ENCODE measurements at regions not wholly inside any gene's neighbourhood (a gene's known extent, or its start where the extent isn't known, plus 50 kb on each side); places are given as distances from the start of the nearest gene placed in this dataset.

DNA sequence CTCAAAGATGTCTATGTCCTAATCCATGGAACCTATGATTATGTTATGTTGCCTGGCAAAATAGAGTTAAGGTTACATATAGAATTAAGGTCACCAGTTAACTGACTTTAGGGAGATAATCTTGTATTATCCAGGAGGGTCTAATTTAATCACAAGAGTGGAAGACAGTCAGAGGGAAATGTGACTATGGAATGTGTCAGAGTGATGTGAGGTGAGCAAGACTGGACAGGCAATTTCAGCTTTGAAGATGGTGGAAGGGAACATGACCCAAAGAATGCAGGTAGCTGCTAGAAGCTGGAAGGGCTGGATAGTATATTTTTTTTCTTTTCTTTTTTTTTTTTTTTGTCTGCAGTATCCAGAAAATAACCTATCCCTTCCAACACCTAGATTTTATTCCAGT lies 241.7 kb upstream of the NEGR1 start:
- Histone ChIP-seq H3K9me3 (ENCODE audit: low read length) (no peaks in the 10 kb centered on the region), H3K27me3 (ENCODE audit: insufficient read depth, low read length) (no peaks in the 10 kb centered on the region), H3K4me2 (ENCODE audit: low read length) (no peak overlapping the region), H3K4me3 (ENCODE audit: low read depth, low read length, poor library complexity, severe bottlenecking) (no peak overlapping the region), H3K27ac (ENCODE audit: low read depth, low read length, poor library complexity, severe bottlenecking) (no peak overlapping the region), H2AFZ (ENCODE audit: low read length) (no peak overlapping the region), H3K4me1 (ENCODE audit: insufficient read depth, low read length, severe bottlenecking) (no peaks in the 10 kb centered on the region), H3F3A (ENCODE audit: insufficient read depth, low read length) (no peaks in the 10 kb centered on the region), H3K36me3 (ENCODE audit: insufficient read depth, low read length) (no peaks in the 10 kb centered on the region), H3K9me2 (ENCODE audit: low read depth, low read length) (no peaks in the 10 kb centered on the region), H3K79me2 (ENCODE audit: insufficient read depth, low read length) (no peaks in the 10 kb centered on the region), H3K9ac (ENCODE audit: low read length) (no peak overlapping the region), H4K20me1 (ENCODE audit: insufficient read depth, low read length) (no peaks in the 10 kb centered on the region)
- TF ChIP-seq, protein P1, sequence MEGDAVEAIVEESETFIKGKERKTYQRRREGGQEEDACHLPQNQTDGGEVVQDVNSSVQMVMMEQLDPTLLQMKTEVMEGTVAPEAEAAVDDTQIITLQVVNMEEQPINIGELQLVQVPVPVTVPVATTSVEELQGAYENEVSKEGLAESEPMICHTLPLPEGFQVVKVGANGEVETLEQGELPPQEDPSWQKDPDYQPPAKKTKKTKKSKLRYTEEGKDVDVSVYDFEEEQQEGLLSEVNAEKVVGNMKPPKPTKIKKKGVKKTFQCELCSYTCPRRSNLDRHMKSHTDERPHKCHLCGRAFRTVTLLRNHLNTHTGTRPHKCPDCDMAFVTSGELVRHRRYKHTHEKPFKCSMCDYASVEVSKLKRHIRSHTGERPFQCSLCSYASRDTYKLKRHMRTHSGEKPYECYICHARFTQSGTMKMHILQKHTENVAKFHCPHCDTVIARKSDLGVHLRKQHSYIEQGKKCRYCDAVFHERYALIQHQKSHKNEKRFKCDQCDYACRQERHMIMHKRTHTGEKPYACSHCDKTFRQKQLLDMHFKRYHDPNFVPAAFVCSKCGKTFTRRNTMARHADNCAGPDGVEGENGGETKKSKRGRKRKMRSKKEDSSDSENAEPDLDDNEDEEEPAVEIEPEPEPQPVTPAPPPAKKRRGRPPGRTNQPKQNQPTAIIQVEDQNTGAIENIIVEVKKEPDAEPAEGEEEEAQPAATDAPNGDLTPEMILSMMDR (IDR thresholded peaks at IDR 0.05; ENCODE audit: low read length), result no peak
- TF ChIP-seq EZH2 (IDR thresholded peaks at IDR 0.05; ENCODE audit: borderline replicate concordance, low read length), result no peak

DNA sequence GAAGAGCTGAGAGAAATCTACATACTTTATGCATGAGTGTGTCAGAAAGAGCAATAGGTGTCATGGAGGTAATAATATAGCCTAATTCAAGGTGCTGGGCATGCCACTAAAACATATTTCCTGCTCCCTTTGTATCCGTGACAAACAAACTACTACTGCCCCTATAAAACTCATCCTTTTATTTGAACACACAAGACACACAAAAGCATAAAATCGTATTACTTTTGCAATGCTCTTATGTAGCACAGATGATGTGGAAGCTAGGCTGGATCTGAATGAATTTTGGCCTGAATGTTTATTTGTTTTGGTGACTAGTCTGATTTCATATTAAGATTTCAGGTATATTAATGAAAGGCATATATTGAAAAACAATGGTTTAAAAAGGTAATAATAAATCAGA lies 239.3 kb upstream of the NEGR1 start:
- no peak overlapping the region for H2AFZ ChIP-seq (ENCODE audit: low read length)
- H3K9ac ChIP-seq (ENCODE audit: low read length), result no peak overlapping the region
- no peaks in the 10 kb centered on the region for H3K9me3 ChIP-seq (ENCODE audit: low read length)
- no peaks in the 10 kb centered on the region for H3K79me2 ChIP-seq (ENCODE audit: insufficient read depth, low read length)
- no peaks in the 10 kb centered on the region for H4K20me1 ChIP-seq (ENCODE audit: insufficient read depth, low read length)
- no peaks in the 10 kb centered on the region for H3K36me3 ChIP-seq (ENCODE audit: insufficient read depth, low read length)
- no peak overlapping the region for H3K27ac ChIP-seq (ENCODE audit: low read depth, low read length, poor library complexity, severe bottlenecking)
- no peaks in the 10 kb centered on the region for H3K4me1 ChIP-seq (ENCODE audit: insufficient read depth, low read length, severe bottlenecking)
- TF ChIP-seq, protein P1 (IDR thresholded peaks at IDR 0.05; ENCODE audit: low read length), result no peak
- TF ChIP-seq EZH2 (IDR thresholded peaks at IDR 0.05; ENCODE audit: borderline replicate concordance, low read length), result no peak
- H3K4me2 ChIP-seq (ENCODE audit: low read length), result no peak overlapping the region
- H3K9me2 ChIP-seq (ENCODE audit: low read depth, low read length), result no peaks in the 10 kb centered on the region
- no peaks in the 10 kb centered on the region for H3F3A ChIP-seq (ENCODE audit: insufficient read depth, low read length)
- H3K4me3 ChIP-seq (ENCODE audit: low read depth, low read length, poor library complexity, severe bottlenecking), result no peak overlapping the region
- no peaks in the 10 kb centered on the region for H3K27me3 ChIP-seq (ENCODE audit: insufficient read depth, low read length)

DNA sequence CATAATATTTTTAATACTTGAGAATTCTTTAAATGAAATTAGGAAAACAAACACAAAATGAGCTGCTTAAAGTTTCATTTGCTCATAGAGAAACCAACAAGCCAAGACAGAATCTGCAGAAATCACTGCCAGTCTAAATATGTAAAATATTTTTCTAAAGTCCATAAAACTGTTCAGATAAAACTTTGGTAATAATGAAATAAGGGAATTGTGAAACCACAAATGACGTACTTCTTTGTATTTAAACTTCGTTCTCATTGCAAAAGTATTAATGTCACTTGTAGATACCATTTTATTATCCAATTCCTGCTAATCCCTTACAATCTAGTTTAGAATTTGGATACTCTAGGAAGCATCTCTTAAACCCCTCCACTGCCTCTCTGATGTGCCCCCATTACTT lies 234.5 kb upstream of the NEGR1 start:
- no peak for TF ChIP-seq EZH2 (IDR thresholded peaks at IDR 0.05; ENCODE audit: borderline replicate concordance, low read length)
- Histone ChIP-seq H4K20me1 (ENCODE audit: insufficient read depth, low read length) (no peaks in the 10 kb centered on the region), H3K9me3 (ENCODE audit: low read length) (no peaks in the 10 kb centered on the region), H3K27me3 (ENCODE audit: insufficient read depth, low read length) (no peaks in the 10 kb centered on the region), H3F3A (ENCODE audit: insufficient read depth, low read length) (no peaks in the 10 kb centered on the region), H3K9ac (ENCODE audit: low read length) (no peak overlapping the region), H3K27ac (ENCODE audit: low read depth, low read length, poor library complexity, severe bottlenecking) (no peak overlapping the region), H3K36me3 (ENCODE audit: insufficient read depth, low read length) (no peaks in the 10 kb centered on the region), H3K4me1 (ENCODE audit: insufficient read depth, low read length, severe bottlenecking) (no peaks in the 10 kb centered on the region), H3K4me3 (ENCODE audit: low read depth, low read length, poor library complexity, severe bottlenecking) (no peak overlapping the region), H3K9me2 (ENCODE audit: low read depth, low read length) (no peaks in the 10 kb centered on the region), H3K4me2 (ENCODE audit: low read length) (no peak overlapping the region), H2AFZ (ENCODE audit: low read length) (no peak overlapping the region), H3K79me2 (ENCODE audit: insufficient read depth, low read length) (no peaks in the 10 kb centered on the region)

DNA sequence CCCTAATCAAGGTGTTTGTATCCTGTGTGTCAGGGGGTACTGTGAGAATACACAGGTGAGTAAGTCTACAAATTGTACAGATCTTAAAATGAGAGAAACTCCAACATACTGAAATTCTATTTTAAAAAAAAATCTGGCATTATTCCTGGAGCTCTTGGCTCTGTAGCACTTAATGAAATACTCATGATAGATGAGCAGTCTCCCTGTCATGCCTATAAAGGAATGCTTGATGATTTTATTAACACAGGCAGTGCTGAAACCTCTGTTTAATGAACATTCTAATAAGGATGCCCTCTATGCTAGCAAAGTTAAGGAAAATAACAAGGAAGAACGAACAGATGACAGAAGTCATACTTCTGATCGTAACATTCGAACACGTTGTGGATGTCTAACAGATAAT lies 233.9 kb upstream of the NEGR1 start:
- H3K27me3 ChIP-seq (ENCODE audit: insufficient read depth, low read length), result no peaks in the 10 kb centered on the region
- no peak overlapping the region for H3K9ac ChIP-seq (ENCODE audit: low read length)
- no peaks in the 10 kb centered on the region for H3F3A ChIP-seq (ENCODE audit: insufficient read depth, low read length)
- H3K4me1 ChIP-seq (ENCODE audit: insufficient read depth, low read length, severe bottlenecking), result no peaks in the 10 kb centered on the region
- H3K9me3 ChIP-seq (ENCODE audit: low read length), result no peaks in the 10 kb centered on the region
- H3K4me2 ChIP-seq (ENCODE audit: low read length), result no peak overlapping the region
- H2AFZ ChIP-seq (ENCODE audit: low read length), result no peak overlapping the region
- no peaks in the 10 kb centered on the region for H3K9me2 ChIP-seq (ENCODE audit: low read depth, low read length)
- no peak overlapping the region for H3K27ac ChIP-seq (ENCODE audit: low read depth, low read length, poor library complexity, severe bottlenecking)
- H3K79me2 ChIP-seq (ENCODE audit: insufficient read depth, low read length), result no peaks in the 10 kb centered on the region
- no peak overlapping the region for H3K4me3 ChIP-seq (ENCODE audit: low read depth, low read length, poor library complexity, severe bottlenecking)
- TF ChIP-seq, protein P1 (IDR thresholded peaks at IDR 0.05; ENCODE audit: low read length), result no peak
- no peak for TF ChIP-seq EZH2 (IDR thresholded peaks at IDR 0.05; ENCODE audit: borderline replicate concordance, low read length)
- no peaks in the 10 kb centered on the region for H3K36me3 ChIP-seq (ENCODE audit: insufficient read depth, low read length)
- no peaks in the 10 kb centered on the region for H4K20me1 ChIP-seq (ENCODE audit: insufficient read depth, low read length)

All from OCI-LY1 (cell line).